ENCODE measurements at regions not wholly inside any gene's neighbourhood (a gene's known extent, or its start where the extent isn't known, plus 50 kb on each side); places are given as distances from the start of the nearest gene placed in this dataset.

- Mint-ChIP-seq H3K4me3 (no peak overlapping the region), H3K9me3 (peaks cover 25% of the 10 kb centered on the region), H3K4me1 (peaks cover 23% of the 10 kb centered on the region), H3K27ac (no peak overlapping the region), H3K36me3 (no peaks in the 10 kb centered on the region), H3K27me3 (ENCODE audit: low read depth) (no peaks in the 10 kb centered on the region)
- no peak for TF ChIP-seq CTCF (IDR thresholded peaks at IDR 0.05; ENCODE audit: unreplicated experiment)
- DNase-seq (ENCODE audit: low spot score in 2 of 2, unreplicated experiment in 2 of 2): no peak
Observed at GRCh38 chr4:60579335-60579734, 620.8 kb upstream of the ADGRL3 start.

GRCh38 chr4:60581919-60582536 is 618.1 kb upstream of the ADGRL3 start:
- DNase-seq (ENCODE audit: low spot score in 2 of 2, unreplicated experiment in 2 of 2): no peak
- Mint-ChIP-seq H3K27me3 (ENCODE audit: low read depth) (no peaks in the 10 kb centered on the region), H3K27ac (no peak overlapping the region), H3K36me3 (no peaks in the 10 kb centered on the region), H3K4me3 (no peak overlapping the region), H3K9me3 (peaks cover 15% of the 10 kb centered on the region), H3K4me1 (peaks cover 18% of the 10 kb centered on the region)
- TF ChIP-seq CTCF (IDR thresholded peaks at IDR 0.05; ENCODE audit: unreplicated experiment): no peak

GRCh38 chr4:60588556-60588955 is 611.6 kb upstream of the ADGRL3 start:
- DNase-seq (ENCODE audit: low spot score in 2 of 2, unreplicated experiment in 2 of 2): no peak
- no peaks in the 10 kb centered on the region for H3K27me3 Mint-ChIP-seq (ENCODE audit: low read depth)
- peaks cover 4% of the 10 kb centered on the region for H3K4me1 Mint-ChIP-seq
- no peak overlapping the region for H3K27ac Mint-ChIP-seq
- H3K9me3 Mint-ChIP-seq: peaks cover 16% of the 10 kb centered on the region
- no peaks in the 10 kb centered on the region for H3K36me3 Mint-ChIP-seq
- no peak overlapping the region for H3K4me3 Mint-ChIP-seq
- no peak for TF ChIP-seq CTCF (IDR thresholded peaks at IDR 0.05; ENCODE audit: unreplicated experiment)

GRCh38 chr4:60589425-60589824 is 610.7 kb upstream of the ADGRL3 start:
- Mint-ChIP-seq H3K27ac (no peak overlapping the region), H3K27me3 (ENCODE audit: low read depth) (no peaks in the 10 kb centered on the region), H3K4me3 (no peak overlapping the region), H3K4me1 (peaks cover 2% of the 10 kb centered on the region), H3K9me3 (peaks cover 16% of the 10 kb centered on the region), H3K36me3 (no peaks in the 10 kb centered on the region)
- DNase-seq (ENCODE audit: low spot score in 2 of 2, unreplicated experiment in 2 of 2): no peak
- TF ChIP-seq CTCF (IDR thresholded peaks at IDR 0.05; ENCODE audit: unreplicated experiment): no peak

- Mint-ChIP-seq H3K27ac (no peak overlapping the region), H3K36me3 (no peaks in the 10 kb centered on the region), H3K4me3 (no peak overlapping the region), H3K4me1 (peaks cover 2% of the 10 kb centered on the region), H3K9me3 (peaks cover 16% of the 10 kb centered on the region), H3K27me3 (ENCODE audit: low read depth) (no peaks in the 10 kb centered on the region)
- no peak for TF ChIP-seq CTCF (IDR thresholded peaks at IDR 0.05; ENCODE audit: unreplicated experiment)
- no peak for DNase-seq (ENCODE audit: low spot score in 2 of 2, unreplicated experiment in 2 of 2)
Observed at GRCh38 chr4:60590116-60590515, 610.0 kb upstream of the ADGRL3 start.

Data from mesothelial cell of epicardium (in vitro differentiated cells).